SH-SY5Y (cell line): ENCODE measurements at regions not wholly inside any gene's neighbourhood (a gene's known extent, or its start where the extent isn't known, plus 50 kb on each side); places are given as distances from the start of the nearest gene placed in this dataset.

Experiments used
- GATA2 ChIP-seq: IDR thresholded peaks from 2 replicates; pipeline ENCODE4 v1.6.1; 2011; ENCODE audit warnings: mild to moderate bottlenecking, low read depth, low read length
- GATA3 ChIP-seq: IDR thresholded peaks from 2 replicates; pipeline ENCODE4 v1.6.1; 2011; ENCODE audit warnings: low read depth, mild to moderate bottlenecking, low read length, moderate library complexity

GRCh38 chr1:81492628-81493027 lies 308.1 kb upstream of the ADGRL2 start:
- TF ChIP-seq GATA2: no peak
- no peak for TF ChIP-seq GATA3
